ENCODE measurements at regions not wholly inside any gene's neighbourhood (a gene's known extent, or its start where the extent isn't known, plus 50 kb on each side); places are given as distances from the start of the nearest gene placed in this dataset.

DNA sequence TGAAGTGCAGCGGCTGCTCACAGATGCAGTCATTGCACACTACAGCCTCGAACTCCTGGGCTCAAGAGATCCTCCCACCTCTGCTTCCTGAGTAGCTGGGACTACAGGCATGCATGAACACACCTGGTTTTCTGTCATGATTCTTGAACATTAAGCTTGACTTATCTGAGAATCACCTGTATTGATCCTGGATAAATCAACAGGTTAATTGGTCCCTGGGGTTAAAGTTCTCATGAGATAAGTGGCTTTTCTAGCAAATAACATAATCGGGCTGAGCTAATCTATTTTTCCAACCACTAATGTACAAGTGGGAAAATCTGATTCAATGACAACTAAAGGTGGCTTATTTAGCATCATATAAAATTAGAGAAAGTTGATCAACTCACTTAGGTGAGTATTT lies 56.0 kb upstream of the LRAT start:
- TF ChIP-seq HOXB5 (CRISPR knock-in tag; IDR thresholded peaks at IDR 0.05), result no peak
- no peak for TF ChIP-seq JUN (IDR thresholded peaks at IDR 0.05)
- TF ChIP-seq REST (IDR thresholded peaks at IDR 0.05), result no peak
- TF ChIP-seq, protein P1, sequence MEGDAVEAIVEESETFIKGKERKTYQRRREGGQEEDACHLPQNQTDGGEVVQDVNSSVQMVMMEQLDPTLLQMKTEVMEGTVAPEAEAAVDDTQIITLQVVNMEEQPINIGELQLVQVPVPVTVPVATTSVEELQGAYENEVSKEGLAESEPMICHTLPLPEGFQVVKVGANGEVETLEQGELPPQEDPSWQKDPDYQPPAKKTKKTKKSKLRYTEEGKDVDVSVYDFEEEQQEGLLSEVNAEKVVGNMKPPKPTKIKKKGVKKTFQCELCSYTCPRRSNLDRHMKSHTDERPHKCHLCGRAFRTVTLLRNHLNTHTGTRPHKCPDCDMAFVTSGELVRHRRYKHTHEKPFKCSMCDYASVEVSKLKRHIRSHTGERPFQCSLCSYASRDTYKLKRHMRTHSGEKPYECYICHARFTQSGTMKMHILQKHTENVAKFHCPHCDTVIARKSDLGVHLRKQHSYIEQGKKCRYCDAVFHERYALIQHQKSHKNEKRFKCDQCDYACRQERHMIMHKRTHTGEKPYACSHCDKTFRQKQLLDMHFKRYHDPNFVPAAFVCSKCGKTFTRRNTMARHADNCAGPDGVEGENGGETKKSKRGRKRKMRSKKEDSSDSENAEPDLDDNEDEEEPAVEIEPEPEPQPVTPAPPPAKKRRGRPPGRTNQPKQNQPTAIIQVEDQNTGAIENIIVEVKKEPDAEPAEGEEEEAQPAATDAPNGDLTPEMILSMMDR (IDR thresholded peaks at IDR 0.05), result no peak
- TF ChIP-seq BCL3 (IDR thresholded peaks at IDR 0.05), result no peak
- TF ChIP-seq GATA3 (IDR thresholded peaks at IDR 0.05; ENCODE audit: borderline replicate concordance), result no peak
- no peak for TF ChIP-seq ZFP36 (IDR thresholded peaks at IDR 0.05; ENCODE audit: borderline replicate concordance, partially characterized antibody)
- TF ChIP-seq CEBPB (IDR thresholded peaks at IDR 0.05), result no peak
- TF ChIP-seq POLR2A (IDR thresholded peaks at IDR 0.05; ENCODE audit: low read length), result no peak
- TF ChIP-seq, protein P2, sequence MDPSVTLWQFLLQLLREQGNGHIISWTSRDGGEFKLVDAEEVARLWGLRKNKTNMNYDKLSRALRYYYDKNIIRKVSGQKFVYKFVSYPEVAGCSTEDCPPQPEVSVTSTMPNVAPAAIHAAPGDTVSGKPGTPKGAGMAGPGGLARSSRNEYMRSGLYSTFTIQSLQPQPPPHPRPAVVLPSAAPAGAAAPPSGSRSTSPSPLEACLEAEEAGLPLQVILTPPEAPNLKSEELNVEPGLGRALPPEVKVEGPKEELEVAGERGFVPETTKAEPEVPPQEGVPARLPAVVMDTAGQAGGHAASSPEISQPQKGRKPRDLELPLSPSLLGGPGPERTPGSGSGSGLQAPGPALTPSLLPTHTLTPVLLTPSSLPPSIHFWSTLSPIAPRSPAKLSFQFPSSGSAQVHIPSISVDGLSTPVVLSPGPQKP (IDR thresholded peaks at IDR 0.05; ENCODE audit: low read depth, low read length), result no peak
- TF ChIP-seq ZSCAN20 (CRISPR knock-in tag; IDR thresholded peaks at IDR 0.05), result no peak
- TF ChIP-seq HOXA7 (CRISPR knock-in tag; IDR thresholded peaks at IDR 0.05), result no peak

All from A549 (cell line).